Liver (tissue), 8 donors: ENCODE measurements at regions not wholly inside any gene's neighbourhood (a gene's known extent, or its start where the extent isn't known, plus 50 kb on each side); places are given as distances from the start of the nearest gene placed in this dataset.

ENCODE experiments used
- DNase-seq: peaks from one replicate; pipeline ENCODE4 v3.0.0-alpha.2; 2017; ENCODE audit warnings: low spot score
- H3K27ac ChIP-seq, 2 donors: one replicate each; pipeline ENCODE4 v1.7.0; 2013; ENCODE audit warnings: inconsistent platforms in 2 of 2, low read length in 2 of 2, control low read depth in 1 of 2, low read depth in 1 of 2, mild to moderate bottlenecking in 1 of 2
- H3K27me3 ChIP-seq, 4 donors: one replicate each; pipeline versions ENCODE4 v1.6.1 to v1.7.0; 2013; ENCODE audit warnings: low read length in 3 of 4, inconsistent platforms in 1 of 4, mild to moderate bottlenecking in 1 of 4, moderate library complexity in 1 of 4; ENCODE audit not compliant: control insufficient read depth in 4 of 4, insufficient read depth in 4 of 4
- H3K36me3 ChIP-seq, 4 donors: one replicate each; pipeline versions ENCODE4 v1.6.1 to v1.7.0; 2013; ENCODE audit warnings: low read length in 3 of 4, mild to moderate bottlenecking in 3 of 4, low read depth in 1 of 4, moderate library complexity in 1 of 4; ENCODE audit not compliant: control insufficient read depth in 4 of 4, insufficient read depth in 3 of 4
- H3K4me1 ChIP-seq, 4 donors: one replicate each; pipeline versions ENCODE4 v1.6.1 to v1.7.0; 2013; ENCODE audit warnings: low read length in 3 of 4, mild to moderate bottlenecking in 3 of 4, moderate library complexity in 1 of 4; ENCODE audit not compliant: control insufficient read depth in 4 of 4, insufficient read depth in 4 of 4
- H3K4me3 ChIP-seq, 3 donors: one replicate each; pipeline versions ENCODE4 v1.6.1 to v1.7.0; 2013; ENCODE audit warnings: low read length in 3 of 3, control low read depth in 1 of 3, low read depth in 1 of 3, mild to moderate bottlenecking in 1 of 3
- H3K9ac ChIP-seq, 2 donors: one replicate each; pipeline ENCODE4 v1.7.0; 2013; ENCODE audit warnings: low read length in 2 of 2, mild to moderate bottlenecking in 2 of 2, moderate library complexity in 2 of 2, control low read depth in 1 of 2, low read depth in 1 of 2
- H3K9me3 ChIP-seq, 4 donors: one replicate each; pipeline versions ENCODE4 v1.6.1 to v1.7.0; 2013; ENCODE audit warnings: low read length in 3 of 4; ENCODE audit not compliant: control insufficient read depth in 4 of 4
- ATF3 ChIP-seq: IDR thresholded peaks from 2 replicates; pipeline ENCODE4 v1.6.1; 2016; ENCODE audit warnings: antibody characterized with exemption
- CTCF ChIP-seq: fragments of 150-350 bp; IDR thresholded peaks from 2 replicates; pipeline ENCODE4 v1.5.1; 2017; ENCODE audit warnings: improper control_type of control experiment, low read depth, low read length; ENCODE audit not compliant: missing input control
- EGR1 ChIP-seq, 2 donors: IDR thresholded peaks; 2 replicates each; pipeline ENCODE4 v1.6.1; 2016 to 2018; ENCODE audit warnings: antibody characterized with exemption in 2 of 2, low read depth in 2 of 2
- FOXA1 ChIP-seq: IDR thresholded peaks from 2 replicates; pipeline ENCODE4 v1.6.1; 2016; ENCODE audit warnings: antibody characterized with exemption
- FOXA2 ChIP-seq: IDR thresholded peaks from 2 replicates; pipeline ENCODE4 v1.6.1; 2016; ENCODE audit warnings: antibody characterized with exemption
- GABPA ChIP-seq, 2 donors: IDR thresholded peaks in 1 of 2; conservative IDR thresholded peaks in 1 of 2; 2 replicates each; pipeline ENCODE4 v1.6.1; 2016; ENCODE audit warnings: antibody characterized with exemption in 2 of 2, mild to moderate bottlenecking in 1 of 2, moderate library complexity in 1 of 2
- HNF4A ChIP-seq, 2 donors: conservative IDR thresholded peaks; 2 replicates each; pipeline ENCODE4 v1.6.1; 2016; ENCODE audit warnings: antibody characterized with exemption in 2 of 2, mild to moderate bottlenecking in 2 of 2
- HNF4G ChIP-seq: IDR thresholded peaks from 2 replicates; pipeline ENCODE4 v1.6.1; 2016; ENCODE audit warnings: antibody characterized with exemption
- JUND ChIP-seq, 2 donors: IDR thresholded peaks; 2 replicates each; pipeline ENCODE4 v1.6.1; 2016; ENCODE audit warnings: antibody characterized with exemption in 2 of 2
- MAX ChIP-seq: IDR thresholded peaks from 2 replicates; pipeline ENCODE4 v1.6.1; 2016; ENCODE audit warnings: antibody characterized with exemption
- NR2F2 ChIP-seq: IDR thresholded peaks from 2 replicates; pipeline ENCODE4 v1.6.1; 2016; ENCODE audit warnings: antibody characterized with exemption
- RAD21 ChIP-seq, 2 donors: IDR thresholded peaks; 2 replicates each; pipeline ENCODE4 v1.6.1; 2016; ENCODE audit warnings: antibody characterized with exemption in 2 of 2, mild to moderate bottlenecking in 2 of 2
- REST ChIP-seq: IDR thresholded peaks from 2 replicates; pipeline ENCODE4 v1.6.1; 2016; ENCODE audit warnings: antibody characterized with exemption, mild to moderate bottlenecking
- RXRA ChIP-seq, 2 donors: IDR thresholded peaks; 2 replicates each; pipeline ENCODE4 v1.6.1; 2017 to 2018; ENCODE audit warnings: antibody characterized with exemption in 2 of 2, mild to moderate bottlenecking in 1 of 2
- SP1 ChIP-seq: IDR thresholded peaks from 2 replicates; pipeline ENCODE4 v1.6.1; 2018; ENCODE audit warnings: antibody characterized with exemption, mild to moderate bottlenecking
- TAF1 ChIP-seq: conservative IDR thresholded peaks from 2 replicates; pipeline ENCODE4 v1.6.1; 2016; ENCODE audit warnings: antibody characterized with exemption, mild to moderate bottlenecking
- YY1 ChIP-seq: IDR thresholded peaks from 2 replicates; pipeline ENCODE4 v1.6.1; 2016; ENCODE audit warnings: antibody characterized with exemption, mild to moderate bottlenecking
- WGBS: extraction: QIAGEN DNeasy Blood & Tissue Kit; methylation state at CpG from one replicate; pipeline ENCODE4 v1.1.7; 2013; 5-methylcytosine and 5-hydroxymethylcytosine counted together
- TF ChIP-seq, protein P1 (sequence below): IDR thresholded peaks from 2 replicates; pipeline ENCODE4 v1.6.1; 2016; ENCODE audit warnings: antibody characterized with exemption
- donor health status: healthy.
- donor health status: healthy.
- donor health status: healthy.
- donor health status: healthy.
- donor health status: healthy.

DNA sequence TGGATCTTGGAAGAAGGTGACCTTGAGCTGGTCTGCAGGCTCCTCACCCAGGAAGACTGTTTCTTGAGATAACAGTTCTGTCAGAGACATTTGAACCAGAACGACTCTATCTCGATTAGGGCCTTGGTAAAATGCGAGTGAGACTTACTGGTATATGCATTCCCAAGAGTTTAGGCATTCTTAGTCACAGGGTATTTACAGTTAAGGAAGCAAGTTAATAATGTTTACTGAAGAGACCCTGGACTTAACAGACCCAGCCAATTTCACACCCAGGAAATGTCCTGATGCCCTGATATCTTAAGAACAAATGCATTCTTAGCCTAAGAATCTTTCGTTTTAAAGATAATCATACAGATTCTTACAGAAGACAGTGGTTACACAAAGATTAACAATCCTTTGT is 1867.2 kb upstream of the C9orf72 start:
- no peak overlapping the region for H3K27ac ChIP-seq
- no peak overlapping the region for H3K4me3 ChIP-seq
- H3K36me3 ChIP-seq, result no peaks in the 10 kb centered on the region
- TF ChIP-seq GABPA (IDR thresholded peaks at IDR 0.05 in 1 of 2, conservative IDR thresholded peaks at IDR 0.05 in 1 of 2), result no peak
- no peak for TF ChIP-seq RAD21 (IDR thresholded peaks at IDR 0.05)
- no peak for TF ChIP-seq HNF4G
- TF ChIP-seq JUND (IDR thresholded peaks at IDR 0.05), result no peak
- TF ChIP-seq TAF1, result no peak
- TF ChIP-seq HNF4A (conservative IDR thresholded peaks at IDR 0.05), result no peak
- TF ChIP-seq YY1, result no peak
- TF ChIP-seq, protein P1, sequence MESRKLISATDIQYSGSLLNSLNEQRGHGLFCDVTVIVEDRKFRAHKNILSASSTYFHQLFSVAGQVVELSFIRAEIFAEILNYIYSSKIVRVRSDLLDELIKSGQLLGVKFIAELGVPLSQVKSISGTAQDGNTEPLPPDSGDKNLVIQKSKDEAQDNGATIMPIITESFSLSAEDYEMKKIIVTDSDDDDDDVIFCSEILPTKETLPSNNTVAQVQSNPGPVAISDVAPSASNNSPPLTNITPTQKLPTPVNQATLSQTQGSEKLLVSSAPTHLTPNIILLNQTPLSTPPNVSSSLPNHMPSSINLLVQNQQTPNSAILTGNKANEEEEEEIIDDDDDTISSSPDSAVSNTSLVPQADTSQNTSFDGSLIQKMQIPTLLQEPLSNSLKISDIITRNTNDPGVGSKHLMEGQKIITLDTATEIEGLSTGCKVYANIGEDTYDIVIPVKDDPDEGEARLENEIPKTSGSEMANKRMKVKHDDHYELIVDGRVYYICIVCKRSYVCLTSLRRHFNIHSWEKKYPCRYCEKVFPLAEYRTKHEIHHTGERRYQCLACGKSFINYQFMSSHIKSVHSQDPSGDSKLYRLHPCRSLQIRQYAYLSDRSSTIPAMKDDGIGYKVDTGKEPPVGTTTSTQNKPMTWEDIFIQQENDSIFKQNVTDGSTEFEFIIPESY, result no peak
- TF ChIP-seq FOXA1, result no peak
- no peak for TF ChIP-seq RXRA (IDR thresholded peaks at IDR 0.05)
- no peak for TF ChIP-seq CTCF
- TF ChIP-seq EGR1 (IDR thresholded peaks at IDR 0.05; ENCODE audit: low read depth in 2 of 2), result no peak
- no peak for TF ChIP-seq FOXA2
- no peak for TF ChIP-seq NR2F2
- no peak for TF ChIP-seq ATF3
- TF ChIP-seq SP1, result no peak
- no peak for TF ChIP-seq REST
- no peak for TF ChIP-seq MAX
- no peak for DNase-seq
- 58% methylated on average over 4 of the region's 4 CpGs for WGBS
- H3K27me3 ChIP-seq, result no peaks in the 10 kb centered on the region
- H3K4me1 ChIP-seq, result no peaks in the 10 kb centered on the region
- no peaks in the 10 kb centered on the region for H3K9me3 ChIP-seq
- no peak overlapping the region for H3K9ac ChIP-seq
